HG02642 (cell line): ENCODE measurements at regions not wholly inside any gene's neighbourhood (a gene's known extent, or its start where the extent isn't known, plus 50 kb on each side); places are given as distances from the start of the nearest gene placed in this dataset.

ENCODE experiments used
- ATAC-seq: cut with Tn5 transposase; IDR thresholded peaks from one replicate; pipeline ENCODE4 v1.9.1; 2021; ENCODE audit warnings: mild to moderate bottlenecking; ENCODE audit not compliant: unreplicated experiment, poor library complexity

DNA sequence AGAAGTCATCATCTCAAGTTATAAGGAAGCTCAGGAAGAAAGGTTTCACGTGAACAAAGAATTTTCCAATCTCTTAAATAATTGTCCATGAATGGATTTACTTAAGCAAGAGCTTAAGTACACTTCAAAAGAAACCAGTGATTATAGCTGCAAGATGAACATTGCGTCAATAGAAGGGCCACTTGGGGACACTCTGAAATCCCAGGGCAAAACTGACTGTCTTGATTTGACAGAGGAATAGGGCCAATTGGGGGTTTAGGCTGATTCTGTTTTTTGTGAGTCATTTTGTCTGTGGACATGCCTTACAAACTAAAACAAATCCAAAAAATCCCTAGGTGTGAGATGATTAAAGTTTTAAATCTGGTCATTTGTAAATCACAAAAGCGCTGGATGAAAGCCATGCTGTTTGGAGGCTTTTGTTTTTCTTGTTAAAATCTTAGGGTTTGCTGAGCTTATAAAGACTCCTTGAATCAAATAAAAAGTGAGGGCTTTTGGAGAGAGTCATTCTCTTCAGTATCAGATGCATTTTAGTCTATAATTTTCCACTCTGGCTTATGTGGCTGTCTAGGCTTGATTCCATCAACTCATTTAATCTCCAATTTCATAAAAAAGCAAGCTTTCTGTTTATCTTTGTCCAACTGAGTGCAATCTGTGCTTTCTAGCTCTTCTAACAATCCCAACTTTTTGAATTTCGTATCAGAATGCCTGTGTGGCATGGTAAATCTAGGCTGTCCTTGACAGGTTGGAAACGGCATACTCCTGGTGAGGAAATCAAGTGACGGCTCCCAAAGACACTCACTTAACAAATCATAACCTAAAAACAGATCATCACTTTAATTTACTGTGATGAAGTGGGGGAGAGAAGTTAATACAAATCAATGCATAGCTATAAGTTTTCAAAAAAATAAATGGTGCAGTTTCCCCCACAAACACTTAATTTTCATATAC, 98.2 kb upstream of the SOX9 start:
- ATAC-seq: no peak

GRCh38 chr17:72024457-72024856, 96.4 kb upstream of the SOX9 start:
- ATAC-seq: no peak

DNA sequence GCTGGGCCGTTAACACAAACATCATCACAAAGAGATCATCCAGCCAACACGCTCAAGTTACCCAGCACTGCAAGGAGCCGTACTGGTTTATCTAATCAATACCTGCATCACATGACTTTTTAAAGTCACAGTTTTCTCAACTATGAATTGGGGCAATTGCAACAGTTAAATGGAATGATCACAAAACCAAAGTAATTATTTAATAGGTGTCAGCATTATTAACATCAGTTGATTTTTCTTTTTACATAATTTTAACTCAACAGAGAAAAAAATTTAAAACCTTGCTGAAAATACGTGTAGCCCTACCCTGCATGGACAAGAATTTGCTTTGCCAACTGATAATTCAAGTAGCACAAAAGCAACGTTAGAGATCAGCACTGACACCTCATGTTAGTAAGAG, 95.7 kb upstream of the SOX9 start:
- ATAC-seq: no peak

- peak; percentile 80 for ATAC-seq
These were observed 90.5 kb upstream of the SOX9 start for GRCh38 chr17:72030067-72030899.

GRCh38 chr17:72031219-72031884, 89.5 kb upstream of the SOX9 start:
- no peak for ATAC-seq

DNA sequence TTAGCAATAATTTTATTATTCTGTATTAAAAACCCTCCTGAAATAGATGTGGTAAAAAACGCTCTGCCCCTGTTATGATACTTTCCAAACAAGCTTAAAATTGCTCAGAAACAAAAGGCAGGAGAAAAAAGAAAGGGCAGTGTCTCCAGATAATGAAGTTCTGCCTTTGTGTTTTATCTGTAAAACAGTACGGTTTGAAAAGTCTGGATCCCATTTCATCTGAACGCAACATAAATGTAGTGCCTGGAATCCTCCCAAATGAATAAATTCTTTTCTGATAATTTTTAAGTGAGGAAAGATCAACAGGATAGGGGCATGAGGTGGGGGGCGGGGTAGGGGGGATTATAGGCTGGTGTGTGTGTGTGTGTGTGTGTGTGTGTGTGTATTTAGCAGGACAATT, 87.5 kb upstream of the SOX9 start:
- no peak for ATAC-seq

- ATAC-seq: peak; percentile 34
These were observed 86.8 kb upstream of the SOX9 start for GRCh38 chr17:72034000-72034399.

- ATAC-seq: no peak
These were observed 82.4 kb upstream of the SOX9 start for GRCh38 chr17:72038427-72038826.

GRCh38 chr17:72039490-72039889, 81.3 kb upstream of the SOX9 start:
- ATAC-seq: no peak

- no peak for ATAC-seq
These were observed 74.6 kb upstream of the SOX9 start for GRCh38 chr17:72046178-72046577.

- no peak for ATAC-seq
These were observed 73.9 kb upstream of the SOX9 start for GRCh38 chr17:72046643-72047612.

GRCh38 chr17:72049914-72050313, 70.9 kb upstream of the SOX9 start:
- ATAC-seq: no peak

GRCh38 chr17:72053036-72053435, 67.8 kb upstream of the SOX9 start:
- ATAC-seq: no peak

DNA sequence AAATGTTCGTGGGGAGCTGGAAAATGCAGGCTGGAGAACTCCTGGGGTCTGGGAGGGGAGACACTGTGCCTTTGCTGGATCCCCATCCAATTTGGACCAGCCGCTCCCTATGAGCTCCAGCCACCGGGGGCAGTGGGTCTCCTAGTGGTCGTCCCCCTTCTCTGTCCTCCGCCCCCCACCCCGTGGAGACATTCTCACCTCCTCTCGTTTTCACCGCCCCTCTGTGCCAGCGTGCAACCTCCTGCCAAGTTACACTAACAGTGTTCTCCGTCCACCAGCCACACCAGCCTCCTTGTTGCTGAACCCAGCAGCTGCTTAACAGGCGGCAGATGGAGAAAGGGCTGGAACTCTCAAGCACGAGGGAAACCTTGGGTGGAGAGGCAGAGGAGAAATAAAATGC, 67.4 kb upstream of the SOX9 start:
- no peak for ATAC-seq

- no peak for ATAC-seq
These were observed 64.7 kb upstream of the SOX9 start for GRCh38 chr17:72056155-72056554.

DNA sequence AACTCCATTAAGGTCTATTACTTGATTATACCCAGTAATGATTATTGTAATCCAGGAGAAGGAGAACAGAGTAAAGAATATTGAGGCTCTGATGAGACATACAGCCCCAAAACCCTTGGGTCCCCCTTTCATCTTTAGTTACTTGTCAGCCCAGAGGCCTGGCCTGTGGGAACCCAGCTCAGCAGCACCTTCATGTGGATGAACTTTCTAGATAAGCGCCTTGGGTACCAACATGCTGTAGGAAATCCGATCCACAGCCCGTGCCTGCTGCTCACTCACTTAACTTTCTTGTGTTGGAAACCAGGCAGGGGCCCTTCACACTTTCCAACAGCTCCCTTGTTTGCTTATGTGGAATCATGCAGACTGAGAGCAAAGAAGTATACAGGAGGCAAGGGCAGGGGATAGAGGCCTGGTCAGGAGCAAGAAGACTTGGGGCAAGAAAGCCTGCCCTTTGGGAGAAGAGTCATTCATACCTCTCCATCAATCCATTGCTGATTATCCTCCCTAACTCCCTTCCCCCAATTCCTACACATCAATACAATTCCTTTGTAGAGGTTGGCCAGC, 64.0 kb upstream of the SOX9 start:
- ATAC-seq: no peak

- ATAC-seq: no peak
These were observed 60.7 kb upstream of the SOX9 start for GRCh38 chr17:72060084-72060483.

DNA sequence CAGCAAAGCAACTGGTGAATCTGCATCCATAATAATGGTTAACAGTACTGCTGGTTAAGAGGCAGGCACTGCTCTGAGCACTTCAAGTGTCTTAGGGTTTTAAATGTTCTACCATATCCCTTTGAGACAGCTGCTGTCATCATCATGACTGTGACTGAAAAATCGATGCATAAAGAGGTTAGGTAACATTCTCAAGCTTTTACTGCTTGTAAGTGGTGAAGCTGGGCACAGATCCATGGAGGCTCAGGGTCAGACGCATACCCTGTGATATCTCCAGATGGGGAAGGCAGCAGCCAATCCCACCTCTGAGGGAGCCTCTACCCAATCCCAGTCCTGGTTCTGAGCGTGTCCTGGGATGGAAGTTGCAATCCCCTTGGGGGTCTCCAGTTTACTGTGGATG, 57.6 kb upstream of the SOX9 start:
- no peak for ATAC-seq

GRCh38 chr17:72063756-72064450, 56.9 kb upstream of the SOX9 start:
- no peak for ATAC-seq
